ENCODE measurements at regions not wholly inside any gene's neighbourhood (a gene's known extent, or its start where the extent isn't known, plus 50 kb on each side); places are given as distances from the start of the nearest gene placed in this dataset.

GRCh38 chr15:58330741-58331559 is 100.8 kb upstream of the LIPC start:
- H3K9me3 ChIP-seq, result 0 out of 2 replicates have a peak, but pooled peaks cover 3% of the 10 kb centered on the region
- no peaks in the 10 kb centered on the region for H3K36me3 ChIP-seq (ENCODE audit: control insufficient read depth, insufficient read depth, low read length)
- DNase-seq, result peak in 1 of 2 experiments; percentile 18
- POLR2A ChIA-PET, result interaction anchor here (0.8 kb wide), 1 partner anchor 59 kb away, joined by 3 read pairs; no protein-coding TSS in a partner anchor
- no TSS peak for BruUV-seq (replicated peaks)
- H3K36me3 Mint-ChIP-seq (ENCODE audit: insufficient read depth, unreplicated experiment), result peaks cover 21% of the 10 kb centered on the region
- no peak for TF ChIP-seq CTCF (IDR thresholded peaks at IDR 0.05; ENCODE audit: insufficient read depth in 1 of 2, low read depth in 1 of 2, low read length in 1 of 2, severe bottlenecking in 1 of 2, unreplicated experiment in 1 of 2)
- H3K9me3 Mint-ChIP-seq (ENCODE audit: unreplicated experiment), result peaks cover 10% of the 10 kb centered on the region
- no peaks in the 10 kb centered on the region for H3K27me3 Mint-ChIP-seq (ENCODE audit: insufficient read depth, unreplicated experiment)
- peaks cover 42% of the 10 kb centered on the region for H3K4me1 Mint-ChIP-seq (ENCODE audit: low read depth, unreplicated experiment)
- H3K4me3 ChIP-seq (ENCODE audit: low read depth, low read length), result no peak overlapping the region
- peaks cover 36% of the 10 kb centered on the region for H3K4me1 ChIP-seq
- intact Hi-C loops (cut with micrococcal nuclease; ENCODE audit: unreplicated experiment), result loop anchor here (2.0 to 5.0 kb wide), 3 partner anchors 62 to 136 kb away; partner anchors contain the start of gene LIPC
- peak overlapping the region; percentile 30 for H3K4me3 Mint-ChIP-seq (ENCODE audit: unreplicated experiment)
- H3K27ac Mint-ChIP-seq (ENCODE audit: unreplicated experiment), result peak overlapping the region; percentile 94
- H3K27me3 ChIP-seq (replicated peaks; ENCODE audit: control insufficient read depth, insufficient read depth, low read length), result no peaks in the 10 kb centered on the region
- CTCF ChIA-PET, result no interaction called here

- Histone ChIP-seq H3K4me3 (ENCODE audit: low read depth, low read length) (no peak overlapping the region), H3K4me1 (peaks cover 36% of the 10 kb centered on the region), H3K36me3 (ENCODE audit: control insufficient read depth, insufficient read depth, low read length) (no peaks in the 10 kb centered on the region), H3K9me3 (0 out of 2 replicates have a peak, but pooled peaks cover 3% of the 10 kb centered on the region), H3K27me3 (replicated peaks; ENCODE audit: control insufficient read depth, insufficient read depth, low read length) (no peaks in the 10 kb centered on the region)
- Mint-ChIP-seq H3K27me3 (ENCODE audit: insufficient read depth, unreplicated experiment) (no peaks in the 10 kb centered on the region), H3K27ac (ENCODE audit: unreplicated experiment) (peak overlapping the region; percentile 94), H3K9me3 (ENCODE audit: unreplicated experiment) (peaks cover 10% of the 10 kb centered on the region), H3K4me3 (ENCODE audit: unreplicated experiment) (peak overlapping the region; percentile 30), H3K4me1 (ENCODE audit: low read depth, unreplicated experiment) (peaks cover 42% of the 10 kb centered on the region), H3K36me3 (ENCODE audit: insufficient read depth, unreplicated experiment) (peaks cover 21% of the 10 kb centered on the region)
- TSS peak; percentile 64 for BruUV-seq (replicated peaks)
- DNase-seq, result no peak
- ChIA-PET POLR2A (interaction anchor here (0.6 to 1.5 kb wide), 3 partner anchors 59 to 739 kb away, joined by 3 to 4 read pairs (median 3); partner anchors contain the start of gene MINDY2), CTCF (no interaction called here)
- intact Hi-C loops (cut with micrococcal nuclease; ENCODE audit: unreplicated experiment), result loop anchor here (2.0 to 5.0 kb wide), 3 partner anchors 61 to 136 kb away; partner anchors contain the start of gene LIPC
- no peak for TF ChIP-seq CTCF (IDR thresholded peaks at IDR 0.05; ENCODE audit: insufficient read depth in 1 of 2, low read depth in 1 of 2, low read length in 1 of 2, severe bottlenecking in 1 of 2, unreplicated experiment in 1 of 2)
Observed at GRCh38 chr15:58331560-58331912, 100.3 kb upstream of the LIPC start.

GRCh38 chr15:58331913-58332675 is 99.7 kb upstream of the LIPC start:
- peak overlapping the region; percentile 94 for H3K27ac Mint-ChIP-seq (ENCODE audit: unreplicated experiment)

More at GRCh38 chr15:58331913-58332675, 99.7 kb upstream of the LIPC start:
- Mint-ChIP-seq H3K4me1 (ENCODE audit: low read depth, unreplicated experiment) (peaks cover 42% of the 10 kb centered on the region), H3K9me3 (ENCODE audit: unreplicated experiment) (peaks cover 10% of the 10 kb centered on the region), H3K27me3 (ENCODE audit: insufficient read depth, unreplicated experiment) (no peaks in the 10 kb centered on the region), H3K36me3 (ENCODE audit: insufficient read depth, unreplicated experiment) (peaks cover 21% of the 10 kb centered on the region), H3K4me3 (ENCODE audit: unreplicated experiment) (peak overlapping the region; percentile 30)
- intact Hi-C loops (cut with micrococcal nuclease; ENCODE audit: unreplicated experiment), result loop anchor here (2.0 to 5.0 kb wide), 3 partner anchors 61 to 135 kb away; partner anchors contain the start of gene LIPC
- Histone ChIP-seq H3K36me3 (ENCODE audit: control insufficient read depth, insufficient read depth, low read length) (no peaks in the 10 kb centered on the region), H3K4me1 (peaks cover 36% of the 10 kb centered on the region), H3K27me3 (replicated peaks; ENCODE audit: control insufficient read depth, insufficient read depth, low read length) (no peaks in the 10 kb centered on the region), H3K4me3 (ENCODE audit: low read depth, low read length) (no peak overlapping the region), H3K9me3 (0 out of 2 replicates have a peak, but pooled peaks cover 3% of the 10 kb centered on the region)
- TF ChIP-seq CTCF (IDR thresholded peaks at IDR 0.05; ENCODE audit: insufficient read depth in 1 of 2, low read depth in 1 of 2, low read length in 1 of 2, severe bottlenecking in 1 of 2, unreplicated experiment in 1 of 2), result no peak
- no TSS peak for BruUV-seq (replicated peaks)
- DNase-seq, result peak; percentile 84 to 91
- POLR2A ChIA-PET, result interaction anchor here (0.6 to 1.5 kb wide), 3 partner anchors 58 to 739 kb away, joined by 3 to 4 read pairs (median 3); partner anchors contain the start of gene MINDY2
- CTCF ChIA-PET, result no interaction called here
